HG03354 (cell line): ENCODE measurements at regions not wholly inside any gene's neighbourhood (a gene's known extent, or its start where the extent isn't known, plus 50 kb on each side); places are given as distances from the start of the nearest gene placed in this dataset.

Source experiments
- ATAC-seq: cut with Tn5 transposase; IDR thresholded peaks from one replicate; pipeline ENCODE4 v1.9.1; 2021; ENCODE audit warnings: mild to moderate bottlenecking; ENCODE audit not compliant: unreplicated experiment, poor library complexity, severe bottlenecking

GRCh38 chr20:63118303-63119120 is 97.4 kb downstream of the YTHDF1 start:
- no peak for ATAC-seq

GRCh38 chr20:63117661-63118302 is 98.1 kb downstream of the YTHDF1 start:
- no peak for ATAC-seq

DNA sequence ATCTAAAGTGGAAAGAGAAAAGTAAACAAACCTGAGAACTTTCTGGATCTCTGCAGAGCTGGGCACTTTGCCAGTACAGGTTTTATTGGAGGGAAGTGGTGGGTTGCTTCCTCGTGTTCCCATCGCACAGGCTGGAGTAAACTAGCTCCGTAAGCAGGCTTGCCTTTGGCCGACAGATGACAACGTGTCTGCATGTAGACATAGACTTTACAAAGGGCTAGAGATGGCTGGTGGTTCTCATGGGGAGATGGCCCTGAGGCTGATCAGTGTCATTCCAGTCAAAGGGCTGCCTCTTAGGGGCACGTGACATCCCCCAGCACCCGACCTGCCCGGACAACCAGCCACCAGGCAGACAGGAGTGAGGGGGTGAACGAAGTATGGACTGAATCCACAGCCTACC is 98.8 kb downstream of the YTHDF1 start:
- ATAC-seq: no peak

DNA sequence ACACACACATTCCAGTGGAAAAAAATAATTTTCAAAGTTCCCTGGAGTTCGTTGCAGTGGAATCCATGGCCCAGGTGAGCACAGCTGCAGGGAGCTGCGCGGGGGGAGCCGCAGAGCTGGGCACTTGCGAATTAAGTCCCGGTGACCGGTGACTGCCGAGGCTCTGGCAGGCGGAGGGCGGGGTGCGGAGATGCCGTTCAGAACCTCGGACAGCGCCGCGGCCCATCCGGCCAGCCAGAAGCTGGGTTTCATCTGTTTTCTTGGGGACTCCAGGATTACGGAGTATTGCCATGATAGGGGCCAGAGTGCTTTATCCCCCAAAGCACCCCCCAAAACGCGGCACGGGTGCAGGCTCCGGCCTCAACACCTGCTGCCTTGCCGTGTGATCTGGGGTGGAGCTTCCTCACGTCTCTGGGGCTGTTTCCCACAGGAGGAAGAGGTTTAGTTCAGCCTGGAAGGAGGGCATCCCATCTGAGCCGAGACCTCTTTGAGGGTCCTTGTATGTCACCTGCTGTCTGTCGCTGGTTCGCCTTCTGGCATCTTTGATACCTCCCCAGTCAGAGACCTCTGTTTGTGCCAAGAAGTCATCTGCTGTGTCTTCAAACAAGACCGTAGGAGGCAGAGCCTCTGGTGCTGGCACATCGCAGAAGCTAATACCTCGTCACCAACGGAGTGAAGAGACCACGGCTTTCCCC is 99.4 kb downstream of the YTHDF1 start:
- no peak for ATAC-seq

GRCh38 chr20:63115651-63116411 is 100.1 kb downstream of the YTHDF1 start:
- no peak for ATAC-seq

DNA sequence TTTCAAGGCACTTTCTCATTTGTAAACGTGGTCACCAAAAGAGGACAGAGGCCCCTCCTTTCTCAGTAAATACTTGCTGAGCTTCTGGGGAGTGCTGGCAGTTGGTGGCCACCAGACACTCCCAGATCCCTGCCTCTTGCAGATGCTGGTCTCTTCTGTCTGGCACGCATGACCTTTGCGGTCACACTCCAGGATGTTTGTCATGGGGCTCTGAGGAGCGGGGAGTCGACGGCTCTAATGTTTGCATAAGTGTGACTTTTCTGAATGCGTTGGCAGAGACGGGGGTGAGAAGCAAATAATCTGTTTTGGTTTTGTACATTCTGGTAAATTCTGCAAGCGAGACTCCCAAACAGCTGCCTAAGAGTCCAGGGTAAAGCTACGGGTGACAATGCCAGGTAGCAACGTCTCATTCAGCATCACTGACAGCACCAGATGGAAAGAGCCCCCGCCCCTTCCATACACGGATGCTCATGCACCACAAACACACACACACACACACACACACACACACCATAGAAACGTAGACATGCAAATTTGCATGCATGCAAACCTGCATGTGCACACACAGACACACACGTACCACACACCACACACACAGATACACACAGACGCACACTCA is 101.1 kb downstream of the YTHDF1 start:
- ATAC-seq: no peak

DNA sequence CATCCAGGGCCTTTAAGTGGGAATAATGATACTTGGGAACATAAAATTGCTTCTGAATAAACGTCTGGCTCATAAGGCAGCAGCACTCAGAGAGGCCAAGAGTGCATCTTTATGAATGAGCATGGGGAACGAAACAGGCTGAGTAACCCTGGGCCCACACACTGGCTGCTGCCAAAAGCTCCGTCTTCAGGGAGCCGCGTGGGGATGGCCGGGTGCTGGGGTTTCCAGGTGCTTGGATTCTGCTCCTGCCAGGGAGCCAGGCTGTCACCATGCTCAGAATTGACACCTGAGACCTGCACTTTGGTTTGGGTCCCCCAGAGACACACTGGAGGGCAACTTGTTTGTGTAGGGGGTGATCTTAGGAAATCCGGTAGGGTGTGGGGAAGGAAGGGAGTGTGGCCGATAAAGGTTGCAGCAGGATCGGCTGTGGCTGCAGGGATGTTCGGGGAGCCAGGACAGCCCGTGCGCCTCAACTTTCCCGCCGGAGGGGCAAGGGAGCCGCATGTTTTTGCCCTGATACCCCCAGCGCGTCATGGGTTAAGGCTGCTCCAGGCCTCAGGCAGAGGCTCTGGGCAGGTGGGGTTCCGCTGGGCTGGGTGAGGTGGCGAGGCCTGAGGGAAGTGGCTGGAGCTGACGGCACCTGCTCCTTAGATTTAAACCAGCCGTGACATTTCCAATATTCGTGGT is 101.8 kb downstream of the YTHDF1 start:
- ATAC-seq: no peak

DNA sequence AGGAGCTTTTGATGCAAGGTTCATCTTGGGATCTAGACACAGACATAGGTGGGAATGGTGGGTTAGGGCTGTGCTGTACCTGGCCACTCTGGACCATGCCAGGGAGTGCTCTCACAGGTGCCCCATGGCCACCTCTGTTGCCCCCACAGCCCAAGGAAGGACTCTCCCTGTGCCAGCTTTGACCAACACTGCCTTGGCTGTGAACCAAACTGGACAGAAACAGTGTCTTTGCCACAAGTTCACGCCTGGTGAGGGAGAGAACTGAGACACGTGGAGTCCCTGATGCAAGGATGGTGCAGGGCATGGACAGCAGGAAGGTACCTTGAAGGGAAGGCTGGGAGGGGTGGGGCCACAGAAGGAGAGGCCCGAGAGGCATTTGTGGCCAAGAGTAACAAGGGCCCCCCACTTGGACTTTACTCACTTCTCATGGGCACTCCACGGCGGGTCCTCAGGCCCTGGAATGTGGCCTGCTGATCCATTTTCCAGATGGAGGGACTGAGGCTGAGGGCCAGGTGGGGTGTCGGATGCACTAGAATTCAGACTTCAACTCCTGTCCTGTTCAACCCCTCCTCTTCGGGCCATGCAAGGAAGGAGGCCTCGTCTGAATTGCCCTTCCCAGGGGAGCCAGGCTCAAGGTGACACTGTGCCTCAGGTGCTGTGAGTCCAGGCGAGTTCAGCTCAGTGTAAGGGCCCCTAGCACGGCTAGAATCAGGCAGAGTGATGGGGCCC is 103.3 kb downstream of the YTHDF1 start:
- ATAC-seq: no peak

- ATAC-seq: no peak
Measured at GRCh38 chr20:63108247-63108646, 101.5 kb upstream of the BHLHE23 start.

- ATAC-seq: no peak
Measured at GRCh38 chr20:63107449-63108200, 100.9 kb upstream of the BHLHE23 start.

DNA sequence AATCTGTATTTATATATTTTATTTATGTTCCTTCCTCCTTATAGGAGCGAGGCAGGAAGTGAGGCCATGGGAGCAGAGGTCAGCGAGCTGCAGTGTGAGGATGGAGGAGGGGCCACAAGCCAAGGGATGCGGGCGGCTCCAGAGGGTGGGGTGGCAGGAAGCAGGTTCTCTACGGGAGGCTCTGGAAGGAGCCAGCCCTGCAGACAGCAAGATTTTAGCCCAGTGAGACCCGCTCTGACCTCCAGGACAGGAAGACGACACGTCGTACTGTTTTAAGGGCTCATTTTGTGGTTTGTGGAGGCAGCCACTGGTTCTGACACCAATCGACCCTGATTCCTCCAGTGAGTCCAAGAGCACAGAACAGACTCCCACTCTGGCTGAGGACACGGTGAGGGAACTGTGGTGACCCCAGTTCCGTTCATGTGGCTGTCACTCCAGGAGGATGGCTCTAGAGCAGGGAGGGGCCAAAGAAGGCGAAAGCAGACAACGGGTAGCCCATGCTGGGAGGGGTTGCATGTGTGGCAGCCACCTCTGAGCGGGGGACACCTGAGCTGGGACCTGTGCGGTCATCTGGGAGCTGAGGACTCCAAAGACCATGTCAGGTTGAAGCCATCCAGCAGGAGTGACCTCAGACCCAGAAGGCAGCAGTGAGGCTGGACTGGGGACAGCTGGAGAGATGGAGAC is 100.1 kb upstream of the BHLHE23 start:
- ATAC-seq: no peak

DNA sequence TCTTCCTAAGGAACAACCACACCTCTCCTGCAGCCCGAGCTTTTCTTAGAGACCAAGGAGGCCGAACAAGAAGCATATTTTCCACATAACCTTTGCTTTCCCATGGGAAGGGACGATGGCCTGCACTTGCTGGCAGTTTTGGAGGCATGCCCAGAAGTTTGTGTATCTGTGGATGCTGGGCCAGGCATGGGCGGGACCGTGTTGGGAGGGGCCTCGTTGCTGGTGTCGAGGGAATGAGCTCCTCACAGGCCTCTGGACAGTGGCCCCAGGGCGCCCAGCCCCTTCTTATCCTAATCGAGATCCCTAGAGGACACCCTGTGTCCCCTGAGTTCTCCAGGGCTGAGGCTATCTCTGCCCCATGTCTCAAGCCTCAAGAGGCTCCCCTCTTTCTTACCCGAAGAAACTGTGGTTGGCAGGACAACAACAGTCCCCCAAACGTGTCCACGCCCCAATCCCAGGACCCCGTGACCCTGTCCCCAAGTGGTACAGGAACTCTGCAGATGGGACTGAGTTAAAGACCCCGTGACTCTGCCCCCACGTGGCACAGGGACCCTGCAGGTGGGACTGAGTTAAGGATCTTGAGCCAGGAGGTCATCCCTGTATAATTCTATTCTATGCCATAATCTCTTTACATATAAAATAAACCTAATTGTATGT is 99.5 kb upstream of the BHLHE23 start:
- ATAC-seq: no peak

- ATAC-seq: no peak
Measured at GRCh38 chr20:63105211-63106107, 98.7 kb upstream of the BHLHE23 start.

- ATAC-seq: no peak
Measured at GRCh38 chr20:63104312-63105181, 97.8 kb upstream of the BHLHE23 start.
